GM18502 (cell line): ENCODE measurements at regions not wholly inside any gene's neighbourhood (a gene's known extent, or its start where the extent isn't known, plus 50 kb on each side); places are given as distances from the start of the nearest gene placed in this dataset.

ENCODE experiments used
- ATAC-seq: cut with Tn5 transposase; IDR thresholded peaks from one replicate; pipeline ENCODE4 v1.9.1; 2021; ENCODE audit warnings: mild to moderate bottlenecking; ENCODE audit not compliant: unreplicated experiment, poor library complexity

DNA sequence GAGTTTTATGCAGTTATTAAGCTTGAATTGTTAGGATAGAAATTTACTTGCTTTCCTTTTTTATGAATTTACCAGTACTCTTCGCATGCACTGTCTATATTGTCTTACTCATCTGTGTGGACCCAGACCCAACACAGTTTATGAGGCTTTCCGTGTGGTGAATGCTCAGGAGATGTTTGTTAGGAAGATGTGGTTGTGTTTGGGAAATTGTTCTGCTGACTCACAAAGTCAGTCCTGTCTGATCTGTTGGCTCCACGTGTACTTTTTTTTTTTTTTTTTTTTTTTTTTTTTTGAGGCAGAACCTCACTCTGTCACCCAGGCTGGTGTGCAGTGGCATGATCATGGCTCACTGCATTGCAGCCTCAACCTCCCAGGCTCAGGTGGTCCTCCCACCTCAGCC lies 532.5 kb downstream of the LMO7 start:
- no peak for ATAC-seq

DNA sequence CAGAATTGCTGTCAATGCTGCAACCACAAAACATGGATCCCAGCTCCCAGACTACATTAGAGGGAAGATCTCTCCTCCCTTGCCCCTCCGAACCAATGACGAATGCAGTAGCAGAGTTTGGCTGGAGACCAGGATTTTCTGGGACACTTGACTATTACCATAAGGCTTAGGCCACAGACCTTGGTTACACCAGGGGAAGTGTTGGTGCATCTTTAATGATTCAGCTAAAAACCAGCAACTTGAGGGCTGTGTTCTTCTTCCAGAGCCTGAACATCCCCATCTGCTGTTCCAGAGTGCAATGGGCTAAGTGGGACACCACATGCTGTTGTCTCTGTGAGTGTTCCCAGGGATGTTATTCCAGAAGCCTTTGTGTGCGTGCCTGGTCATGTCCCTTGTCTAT lies 528.2 kb downstream of the LMO7 start:
- no peak for ATAC-seq

DNA sequence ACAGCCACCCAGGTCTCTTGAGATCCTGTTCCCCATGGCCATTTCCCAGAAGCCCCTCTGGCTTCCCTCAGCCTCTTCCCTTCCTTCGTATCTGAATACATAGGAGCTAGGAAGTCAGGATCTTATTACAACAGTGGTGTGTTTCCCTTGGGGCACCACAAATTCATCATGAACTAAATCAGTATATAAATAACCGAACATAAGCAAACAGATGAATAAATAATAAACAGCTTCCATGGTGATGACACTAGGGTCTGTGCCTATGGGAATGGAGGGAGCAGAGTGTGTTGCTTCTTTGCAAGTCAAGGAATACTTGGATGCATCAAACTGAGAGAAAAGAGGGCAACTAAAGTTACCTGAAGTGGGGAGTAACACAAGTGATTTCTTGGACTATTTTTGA lies 527.6 kb downstream of the LMO7 start:
- ATAC-seq, result no peak

DNA sequence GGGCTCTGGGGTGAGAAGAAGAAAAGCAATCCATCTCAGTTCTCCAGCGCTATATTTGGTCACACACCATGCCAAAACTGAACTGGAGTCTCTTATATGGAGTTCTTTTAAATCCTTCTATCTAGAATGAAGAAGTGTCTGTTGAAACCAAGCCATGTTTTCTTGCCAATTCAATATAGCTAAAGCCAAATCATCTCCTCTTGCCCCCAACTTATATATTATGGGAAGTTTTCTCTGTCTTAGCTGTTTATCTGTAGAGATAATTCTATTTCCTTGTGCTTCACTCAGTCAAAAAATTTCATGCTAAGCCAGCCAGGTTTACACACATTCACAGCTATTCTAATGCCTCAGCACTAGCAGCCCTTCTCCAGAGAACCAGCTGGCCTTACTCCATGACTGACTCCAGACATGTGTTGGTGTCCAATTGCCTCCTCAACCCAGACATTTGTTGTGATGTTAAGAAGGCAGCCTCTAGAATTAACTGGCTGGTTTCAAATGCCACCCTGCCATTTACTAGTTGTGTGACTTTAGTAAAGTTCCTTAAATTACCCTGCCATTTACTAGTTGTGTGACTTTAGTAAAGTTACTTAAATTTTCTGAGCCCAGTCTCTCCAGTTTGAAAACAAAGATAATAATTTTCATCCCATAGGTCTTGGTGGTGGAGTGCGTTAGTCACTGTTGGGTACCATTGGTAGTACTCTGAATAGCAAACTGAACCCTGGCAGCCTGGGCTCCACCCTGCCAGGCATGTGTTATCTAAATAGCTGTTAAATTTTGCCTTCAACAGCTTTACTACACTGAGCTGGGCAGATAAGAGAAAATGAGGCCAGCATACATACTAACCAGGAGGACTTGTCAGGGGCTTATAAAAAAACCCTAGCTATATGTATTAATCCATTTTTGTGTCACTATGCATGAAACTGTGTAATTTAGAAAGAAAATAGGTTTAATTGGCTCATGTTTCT lies 525.1 kb downstream of the LMO7 start:
- no peak for ATAC-seq

DNA sequence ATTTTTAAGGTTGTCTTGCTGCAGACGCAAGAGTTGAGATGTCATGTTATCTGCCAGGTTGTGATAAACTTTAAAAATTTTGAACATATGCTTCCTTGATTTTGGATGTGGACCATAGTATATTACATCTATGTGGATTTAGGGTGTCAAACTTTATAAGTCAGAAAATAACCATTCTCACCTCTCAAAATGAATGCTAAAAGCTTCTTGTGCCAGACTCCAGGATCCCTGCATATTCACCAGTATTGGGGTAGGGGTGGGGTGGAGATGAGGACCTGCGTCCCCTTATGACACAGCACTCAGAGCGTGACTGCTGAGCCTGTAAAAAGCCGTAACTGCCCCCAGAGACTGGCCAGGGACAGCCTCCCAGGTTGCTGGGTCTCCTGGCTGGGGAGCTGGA lies 524.4 kb downstream of the LMO7 start:
- no peak for ATAC-seq

DNA sequence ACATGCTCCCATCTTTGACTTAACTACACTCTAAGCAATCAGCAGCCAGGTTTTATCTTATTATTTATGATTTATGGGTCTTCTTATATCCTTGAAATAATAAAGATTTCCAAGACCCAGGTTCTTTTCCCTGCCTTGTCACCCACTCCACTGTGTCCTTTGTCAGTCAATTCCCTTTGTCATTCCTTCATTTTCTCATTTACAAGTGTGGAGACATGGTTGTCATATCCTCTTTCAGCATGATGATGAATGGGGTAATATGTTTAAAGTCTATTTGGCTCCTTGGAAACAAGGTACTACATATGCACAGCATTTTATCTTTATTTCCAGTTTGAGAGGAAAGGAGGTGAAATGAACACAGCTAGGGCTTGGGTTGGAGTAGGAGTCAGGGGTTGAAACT lies 521.8 kb downstream of the LMO7 start:
- no peak for ATAC-seq

DNA sequence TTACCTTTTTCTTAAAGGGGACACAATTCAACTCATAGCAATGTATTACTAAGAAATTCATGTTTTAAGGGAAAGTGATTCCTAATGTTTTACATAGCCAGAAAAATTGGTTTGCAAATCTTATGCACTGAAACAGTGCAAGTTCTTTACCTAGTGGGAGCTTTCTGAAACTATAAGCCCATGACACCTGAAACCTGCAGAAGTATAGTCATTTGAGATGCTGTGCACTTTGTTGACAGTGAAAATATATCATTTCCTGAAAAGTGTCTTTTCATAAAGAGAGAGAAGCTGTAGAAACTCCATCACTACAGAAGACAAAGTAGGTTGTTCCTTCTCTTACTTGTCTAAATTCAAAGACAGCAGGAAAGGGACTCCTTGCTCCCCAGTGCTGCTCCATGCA lies 517.1 kb downstream of the LMO7 start:
- no peak for ATAC-seq

DNA sequence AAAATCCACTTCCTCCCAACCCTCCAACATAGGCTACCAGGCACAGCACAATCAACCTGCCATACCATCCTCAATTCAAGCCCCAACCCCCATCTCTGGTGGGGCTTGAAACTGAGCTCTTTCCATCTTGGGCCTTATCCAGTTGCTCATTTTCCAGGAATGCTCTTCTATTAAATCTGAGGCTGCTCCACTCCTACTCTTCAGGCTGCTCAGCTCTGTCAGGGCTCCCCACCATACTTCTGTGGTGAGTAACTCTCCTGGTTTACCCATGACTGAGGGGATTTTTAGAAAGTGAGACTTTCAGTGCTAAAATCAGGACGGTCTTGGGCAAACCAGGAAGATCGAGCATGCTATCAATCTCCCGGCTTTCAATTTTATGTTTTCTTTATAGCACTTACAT lies 512.8 kb downstream of the LMO7 start:
- no peak for ATAC-seq

DNA sequence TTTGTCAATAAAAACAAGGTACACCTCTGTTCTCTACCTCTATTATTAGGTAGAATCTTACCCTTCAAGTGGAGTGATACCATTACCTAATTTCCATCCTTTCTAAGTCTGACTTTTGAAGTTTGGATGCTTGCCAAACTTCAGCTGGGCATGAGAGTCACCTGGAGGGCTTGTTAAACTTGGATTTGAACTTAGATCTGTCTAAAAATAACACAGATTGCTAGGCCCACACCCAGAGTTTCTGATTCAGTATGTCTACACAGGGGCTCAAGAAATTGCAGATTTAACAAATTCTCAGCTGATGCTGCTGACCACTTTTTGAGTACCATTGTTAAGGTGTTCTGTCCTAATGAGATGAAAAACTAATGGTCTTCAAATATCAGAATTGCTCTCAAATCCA lies 512.2 kb downstream of the LMO7 start:
- ATAC-seq, result no peak

DNA sequence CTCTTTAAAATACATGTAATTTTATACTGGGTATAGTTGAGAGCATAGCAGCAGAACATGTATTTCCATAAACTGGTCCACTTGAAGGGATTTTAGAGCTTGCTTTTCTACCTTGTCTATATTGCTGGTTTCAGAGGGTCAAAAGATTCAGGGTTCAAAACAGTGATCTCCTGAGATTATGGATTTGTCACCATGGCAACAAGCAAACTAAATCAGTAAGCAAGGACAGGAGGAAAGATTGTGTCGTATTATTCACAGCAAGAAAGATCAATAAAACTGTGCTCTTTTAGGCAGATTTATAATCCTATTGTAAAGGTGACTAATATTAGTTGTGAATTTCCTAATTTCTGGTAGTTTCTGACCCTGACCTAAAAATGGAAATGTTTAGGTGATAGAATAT lies 496.4 kb downstream of the LMO7 start:
- no peak for ATAC-seq

DNA sequence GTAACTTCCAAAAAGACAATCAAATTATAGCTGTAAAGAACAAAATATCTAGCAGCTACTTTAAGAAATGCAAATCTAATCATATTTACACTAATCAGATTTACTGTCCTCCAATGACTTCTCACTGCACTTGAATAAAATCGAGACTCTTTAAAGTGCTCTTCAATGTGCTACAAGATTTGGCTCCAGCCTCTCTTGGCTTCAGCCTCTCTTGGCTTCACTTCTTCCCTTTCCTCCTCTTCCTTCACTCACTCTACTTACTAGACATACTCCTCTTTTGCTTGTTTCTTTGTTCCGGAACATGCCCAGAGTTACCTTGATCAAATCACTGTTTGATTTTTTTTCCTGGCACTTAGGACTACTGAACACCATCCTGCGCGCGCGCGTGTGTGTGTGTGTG lies 495.4 kb downstream of the LMO7 start:
- no peak for ATAC-seq

DNA sequence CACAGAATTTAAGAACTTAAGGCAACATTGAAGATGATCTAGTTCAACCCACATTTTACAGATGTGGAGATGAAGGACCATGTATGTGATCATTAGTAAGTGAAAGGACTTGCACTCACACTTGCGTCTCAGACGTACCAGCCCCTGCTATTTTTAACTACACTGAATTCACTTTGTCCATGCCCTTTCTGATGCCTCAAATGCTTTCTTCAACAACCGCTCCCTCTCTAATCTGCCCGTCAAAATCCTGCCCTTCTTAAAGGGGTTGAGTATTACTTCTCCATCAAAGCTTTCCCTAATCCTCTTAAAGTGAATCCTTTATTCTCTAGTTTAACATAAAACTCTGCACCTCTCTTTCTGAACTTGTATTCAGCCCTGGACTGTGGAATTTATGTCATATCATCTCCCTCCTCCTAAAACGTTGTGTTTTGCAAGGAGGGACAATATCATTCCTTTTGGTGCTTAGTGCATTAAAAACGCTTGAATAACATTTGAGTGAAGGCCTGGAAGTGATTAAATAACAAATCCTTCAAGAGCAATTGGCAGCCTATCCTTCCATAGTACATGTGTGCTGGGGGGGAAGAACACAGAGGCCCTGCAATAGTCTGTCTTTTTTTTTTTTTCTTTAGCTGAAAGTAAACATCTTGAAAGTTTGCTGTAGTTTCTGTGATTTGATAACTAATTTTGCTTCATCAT lies 493.3 kb downstream of the LMO7 start:
- ATAC-seq, result no peak

DNA sequence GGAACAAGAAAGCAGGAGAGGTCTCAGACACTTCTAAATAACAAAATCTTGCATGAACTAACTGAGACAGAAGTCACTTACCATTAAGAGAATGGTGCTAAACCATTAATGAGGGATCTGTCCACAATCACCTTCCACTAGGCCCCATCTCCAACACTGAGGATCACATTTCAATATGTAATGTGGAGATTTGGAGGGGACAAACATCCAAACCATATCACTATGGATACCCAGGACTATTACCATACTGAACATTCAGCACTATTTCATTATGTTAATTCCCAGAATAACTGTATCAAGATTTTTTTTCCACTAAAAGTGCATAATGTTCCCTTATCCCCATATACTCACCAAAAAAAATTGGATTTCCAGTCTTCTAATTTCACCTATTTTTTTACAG lies 491.8 kb downstream of the LMO7 start:
- ATAC-seq, result no peak

DNA sequence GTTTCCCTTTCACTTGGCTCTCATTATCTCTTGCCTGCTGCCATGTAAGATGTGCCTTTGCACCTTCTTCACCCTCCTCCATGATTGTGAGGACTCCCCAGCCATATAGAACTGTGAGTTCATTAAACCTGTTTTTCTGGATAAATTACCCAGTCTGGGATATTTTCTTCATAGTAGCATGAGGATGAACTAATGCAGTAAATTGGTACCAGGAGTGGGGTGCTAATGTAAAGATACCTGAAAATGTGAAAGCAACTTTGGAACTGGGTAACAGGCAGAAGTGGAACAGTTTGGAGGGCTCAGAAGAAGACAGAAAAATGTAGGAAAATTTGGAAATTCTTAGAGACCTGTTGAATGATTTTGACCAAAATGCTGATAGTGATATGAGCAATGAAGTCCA lies 487.4 kb downstream of the LMO7 start:
- ATAC-seq, result no peak

DNA sequence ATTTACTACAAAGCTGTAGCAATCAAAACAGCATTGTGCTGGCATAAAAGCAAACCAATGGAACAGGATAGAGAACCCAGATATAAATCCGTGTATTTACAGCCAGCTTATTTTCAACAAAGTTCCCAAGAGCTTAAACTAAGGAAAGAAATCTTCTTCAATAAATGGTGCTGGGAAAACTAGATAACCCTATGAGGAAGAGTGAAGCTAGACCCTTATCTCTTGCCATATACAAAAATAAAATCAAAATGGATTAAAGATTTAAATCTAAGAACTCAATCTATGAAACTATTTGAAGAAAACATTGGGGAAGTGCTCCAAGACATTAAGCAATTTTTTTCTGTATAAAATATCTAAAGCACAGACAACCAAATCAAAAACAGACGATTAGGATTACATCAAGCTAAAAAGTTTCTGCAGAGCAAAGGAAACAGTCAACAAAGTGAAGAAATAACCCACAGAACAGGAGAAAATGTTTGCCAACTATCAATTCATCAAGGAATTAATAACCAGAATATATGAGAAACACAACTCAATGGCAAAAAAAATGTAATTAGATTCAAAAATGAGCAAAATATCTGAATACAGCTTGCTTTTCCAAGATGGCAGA lies 480.7 kb downstream of the LMO7 start:
- no peak for ATAC-seq

DNA sequence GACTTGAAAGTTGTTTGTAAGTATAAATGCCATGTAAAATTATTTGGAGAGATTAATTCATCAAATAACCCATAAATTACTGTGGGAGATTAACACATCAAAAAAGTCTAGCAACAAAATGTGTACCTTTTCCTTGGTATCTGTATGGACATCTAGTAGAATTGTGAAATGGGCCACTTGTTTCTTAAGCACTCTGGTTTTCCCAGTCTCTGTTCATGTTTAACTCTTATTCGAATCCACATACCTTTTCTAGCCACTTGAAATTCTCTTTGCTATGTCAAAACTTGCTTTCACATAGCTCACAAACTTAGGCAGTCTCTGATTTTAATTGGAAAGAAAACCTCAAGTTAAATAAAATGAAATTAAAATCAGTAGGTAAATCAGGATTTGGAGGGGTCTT lies 470.6 kb downstream of the LMO7 start:
- no peak for ATAC-seq

DNA sequence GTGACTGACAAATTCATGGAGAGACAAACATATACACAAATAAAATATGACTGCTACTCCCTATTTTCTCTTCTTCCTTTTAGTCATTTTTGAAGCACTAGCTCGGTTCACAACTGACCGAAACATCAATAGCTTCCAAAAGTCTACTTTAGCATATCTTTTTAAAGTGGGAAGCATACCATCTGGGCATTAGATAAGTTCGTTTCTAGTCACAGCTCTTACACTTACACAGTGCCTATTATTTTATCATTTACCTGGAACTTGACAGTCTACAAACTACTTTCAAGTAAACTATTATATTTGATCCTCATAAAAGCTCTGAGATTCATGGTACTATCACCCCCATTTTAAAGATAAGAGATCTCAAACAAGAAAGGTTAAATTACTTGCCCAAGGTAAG lies 458.5 kb downstream of the LMO7 start:
- no peak for ATAC-seq

DNA sequence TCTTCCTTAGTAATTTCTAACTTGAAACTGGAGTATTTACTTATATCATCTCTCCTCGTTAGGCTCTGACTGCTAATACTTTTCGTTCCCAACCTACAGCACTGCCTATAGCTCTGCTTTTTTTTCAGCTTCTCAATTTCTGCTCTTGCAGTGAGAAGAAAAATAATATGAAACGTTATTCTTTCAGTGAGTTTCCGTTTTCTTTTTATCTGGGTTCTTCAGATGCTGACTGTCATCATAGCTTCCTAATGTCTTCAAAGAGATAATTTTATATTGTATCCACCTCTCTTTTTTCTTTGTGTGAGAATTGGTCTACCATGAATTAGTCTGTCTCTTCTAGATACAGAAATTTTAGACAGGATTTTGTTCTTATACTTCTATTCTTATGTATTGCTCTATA lies 454.9 kb downstream of the LMO7 start:
- no peak for ATAC-seq

DNA sequence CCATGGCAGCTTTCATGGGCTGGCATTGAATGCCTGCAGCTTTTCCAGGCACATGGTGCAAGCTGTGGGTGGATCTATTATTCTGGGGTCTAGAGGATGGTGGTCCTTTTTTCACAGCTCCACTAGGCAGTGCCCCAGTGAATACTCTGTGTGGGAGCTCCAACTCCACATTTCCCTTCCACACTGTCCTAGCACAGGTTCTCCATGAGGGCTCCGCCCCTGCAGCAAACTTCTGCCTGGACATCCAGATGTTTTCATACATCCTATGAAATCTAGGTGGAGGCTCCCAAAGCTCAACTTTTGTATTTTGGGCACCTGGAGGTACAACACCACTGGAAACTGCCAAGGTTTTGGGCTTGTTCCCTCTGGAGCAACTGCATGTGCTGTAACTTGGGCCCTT lies 450.6 kb downstream of the LMO7 start:
- no peak for ATAC-seq

DNA sequence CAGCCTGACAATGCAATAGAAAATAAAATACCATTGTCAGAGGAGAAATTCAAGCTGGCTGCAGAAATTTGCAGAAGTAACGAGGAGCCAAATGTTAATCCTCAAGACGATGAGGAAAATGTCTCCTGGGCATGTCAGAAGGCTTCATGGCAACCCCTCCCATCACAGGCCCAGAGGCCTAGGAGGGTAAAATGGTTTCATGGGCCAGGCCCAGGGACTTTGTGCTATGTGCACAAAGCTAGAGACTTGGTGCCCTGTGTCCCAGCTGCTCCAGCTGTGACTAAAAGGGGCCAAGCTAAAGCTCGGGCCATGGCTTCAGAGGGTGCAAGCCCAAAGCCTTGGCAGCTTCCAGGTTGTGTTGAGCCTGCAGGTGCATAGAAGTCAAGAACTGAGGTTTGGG lies 431.7 kb downstream of the LMO7 start:
- no peak for ATAC-seq

DNA sequence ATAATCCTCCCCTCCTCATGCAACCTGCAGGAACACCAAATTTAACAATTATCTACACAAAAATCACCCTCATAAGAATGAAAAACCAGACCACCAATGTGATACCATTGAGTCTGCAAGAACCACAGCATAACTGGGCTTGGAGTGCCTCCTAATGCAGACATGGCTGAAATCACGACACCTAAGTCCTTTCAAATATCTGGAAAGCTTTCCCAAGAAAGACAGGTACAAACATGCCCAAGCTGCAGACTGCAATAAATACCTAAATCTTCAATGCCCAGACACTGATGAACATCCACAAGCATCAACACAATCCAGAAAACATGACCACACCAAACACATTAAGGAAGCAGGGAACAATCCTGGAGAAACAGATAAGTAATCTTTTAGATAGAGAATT lies 417.1 kb downstream of the LMO7 start:
- no peak for ATAC-seq
